ENCODE measurements at regions not wholly inside any gene's neighbourhood (a gene's known extent, or its start where the extent isn't known, plus 50 kb on each side); places are given as distances from the start of the nearest gene placed in this dataset.
A peak's percentile ranks its signal among the peaks of the same experiment; 100 is the strongest.

DNA sequence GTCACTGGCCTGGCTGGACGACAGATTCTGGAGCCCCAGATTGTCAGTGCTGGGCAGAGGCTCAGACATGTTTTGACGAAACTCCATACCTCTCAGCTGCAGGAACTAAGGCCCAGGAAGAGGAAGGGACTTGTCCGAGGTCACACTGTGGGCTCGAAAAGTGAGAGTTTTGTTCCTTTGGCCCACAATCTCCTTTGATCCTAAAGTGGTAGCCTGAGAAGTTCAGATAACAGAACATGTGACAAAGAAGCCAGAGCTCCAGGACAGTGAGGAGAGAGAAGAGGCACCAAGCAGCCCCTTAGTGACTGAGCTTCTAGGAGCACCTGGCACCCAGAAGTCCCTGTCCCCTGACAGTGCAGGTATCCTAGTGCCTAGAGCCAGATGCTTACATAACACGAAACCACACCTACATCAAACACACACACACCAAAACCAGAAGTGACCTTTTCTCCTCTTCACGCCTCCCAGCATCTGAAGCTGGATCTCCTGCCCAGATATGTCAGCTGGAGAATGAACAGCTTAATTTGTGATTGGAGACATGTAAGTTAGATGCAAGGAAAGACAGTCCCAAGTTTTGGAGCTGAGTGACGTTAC is 88.9 kb downstream of the ADRB2 start:
- Histone ChIP-seq H2AFZ (ENCODE audit: insufficient read depth, low read length, poor library complexity) (no peak overlapping the region), H3K4ac (ENCODE audit: low read depth, low read length) (no peak overlapping the region), H3K4me2 (ENCODE audit: low read length) (no peak overlapping the region), H2BK12ac (ENCODE audit: low read length) (peak overlapping the region; percentile 8), H3K4me1 (ENCODE audit: control insufficient read depth in 1 of 2, insufficient read depth in 2 of 2, low read length in 2 of 2) (peaks cover 3 to 12% of the 10 kb centered on the region in 2 experiments), H2BK120ac (ENCODE audit: insufficient read depth, low read length, poor library complexity) (no peak overlapping the region), H3K23ac (ENCODE audit: low read length) (no peak overlapping the region), H4K91ac (ENCODE audit: low read depth, low read length) (no peak overlapping the region), H3K27ac (ENCODE audit: low read depth, low read length) (no peak overlapping the region), H3K36me3 (ENCODE audit: control insufficient read depth in 1 of 2, insufficient read depth in 2 of 2, low read length in 2 of 2) (no peaks in the 10 kb centered on the region), H3K4me3 (ENCODE audit: low read depth, low read length) (no peak overlapping the region), H3K79me1 (ENCODE audit: low read length) (peaks cover 3% of the 10 kb centered on the region), H2AK5ac (ENCODE audit: low read length) (no peak overlapping the region), H4K8ac (ENCODE audit: low read depth, low read length) (no peak overlapping the region), H3K14ac (ENCODE audit: low read length) (no peak overlapping the region), H4K12ac (ENCODE audit: low read depth, low read length) (no peak overlapping the region), H3K9ac (ENCODE audit: low read length) (no peak overlapping the region), H3K9me3 (ENCODE audit: insufficient read depth, low read depth, low read length) (no peaks in the 10 kb centered on the region), H2BK5ac (ENCODE audit: low read depth, low read length, poor library complexity) (no peak overlapping the region), H3K79me2 (ENCODE audit: control insufficient read depth, insufficient read depth, low read length, poor library complexity) (no peaks in the 10 kb centered on the region), H3K18ac (ENCODE audit: low read length) (no peak overlapping the region), H3K27me3 (ENCODE audit: insufficient read depth, low read length) (no peaks in the 10 kb centered on the region)
- no peak for DNase-seq
- whole genome bisulfite sequencing (ENCODE audit: extremely low coverage, insufficient coverage, insufficient read length) = no CpG with 5 or more reads among the region's 7 CpGs

DNA sequence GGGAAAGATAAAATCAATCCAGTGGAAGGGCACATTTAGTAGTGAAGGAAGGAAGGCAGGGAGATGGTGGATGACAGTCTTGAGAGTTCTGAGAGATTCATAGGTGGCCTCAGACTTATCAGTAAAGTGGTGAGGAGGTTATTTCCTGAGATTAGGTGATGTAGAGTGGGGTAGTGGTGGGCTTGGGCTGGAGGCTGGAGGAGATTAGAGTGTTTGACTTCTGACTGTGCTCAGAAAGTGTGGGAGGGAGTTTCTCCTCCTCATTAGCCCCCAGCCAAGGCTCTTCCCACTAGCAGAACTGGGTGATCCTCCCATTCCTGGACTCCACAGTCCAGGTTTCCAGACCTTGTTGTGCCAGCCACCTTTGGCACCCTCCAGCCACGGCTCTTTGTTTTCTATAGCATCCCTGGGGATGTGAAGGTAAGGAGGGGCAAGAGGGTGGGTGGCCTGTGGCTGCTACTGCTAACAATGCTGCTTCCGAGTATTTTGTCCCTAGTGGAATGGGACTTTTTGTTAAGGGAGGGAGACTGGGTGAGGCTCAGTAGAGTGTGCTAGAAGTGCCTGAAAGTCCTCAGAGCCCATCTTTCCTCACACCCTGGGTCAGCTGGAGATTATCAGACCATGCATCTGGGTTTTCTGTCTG is 94.4 kb downstream of the ADRB2 start:
- no peak for DNase-seq
- Histone ChIP-seq H3K9me3 (ENCODE audit: insufficient read depth, low read depth, low read length) (peaks cover 3% of the 10 kb centered on the region), H2BK12ac (ENCODE audit: low read length) (no peak overlapping the region), H4K12ac (ENCODE audit: low read depth, low read length) (no peak overlapping the region), H3K27me3 (ENCODE audit: insufficient read depth, low read length) (no peaks in the 10 kb centered on the region), H3K14ac (ENCODE audit: low read length) (no peak overlapping the region), H3K79me1 (ENCODE audit: low read length) (no peaks in the 10 kb centered on the region), H3K4me3 (ENCODE audit: low read depth, low read length) (no peak overlapping the region), H4K91ac (ENCODE audit: low read depth, low read length) (no peak overlapping the region), H4K8ac (ENCODE audit: low read depth, low read length) (no peak overlapping the region), H2BK5ac (ENCODE audit: low read depth, low read length, poor library complexity) (no peak overlapping the region), H2AFZ (ENCODE audit: insufficient read depth, low read length, poor library complexity) (no peak overlapping the region), H3K36me3 (ENCODE audit: control insufficient read depth in 1 of 2, insufficient read depth in 2 of 2, low read length in 2 of 2) (no peaks in the 10 kb centered on the region), H3K27ac (ENCODE audit: low read depth, low read length) (no peak overlapping the region), H2AK5ac (ENCODE audit: low read length) (no peak overlapping the region), H2BK120ac (ENCODE audit: insufficient read depth, low read length, poor library complexity) (no peak overlapping the region), H3K9ac (ENCODE audit: low read length) (no peak overlapping the region), H3K23ac (ENCODE audit: low read length) (no peak overlapping the region), H3K79me2 (ENCODE audit: control insufficient read depth, insufficient read depth, low read length, poor library complexity) (no peaks in the 10 kb centered on the region), H3K4me1 (ENCODE audit: control insufficient read depth in 1 of 2, insufficient read depth in 2 of 2, low read length in 2 of 2) (no peaks in the 10 kb centered on the region), H3K4me2 (ENCODE audit: low read length) (no peak overlapping the region), H3K4ac (ENCODE audit: low read depth, low read length) (no peak overlapping the region), H3K18ac (ENCODE audit: low read length) (no peak overlapping the region)
- WGBS (ENCODE audit: extremely low coverage, insufficient coverage, insufficient read length) = no CpG with 5 or more reads among the region's 2 CpGs

DNA sequence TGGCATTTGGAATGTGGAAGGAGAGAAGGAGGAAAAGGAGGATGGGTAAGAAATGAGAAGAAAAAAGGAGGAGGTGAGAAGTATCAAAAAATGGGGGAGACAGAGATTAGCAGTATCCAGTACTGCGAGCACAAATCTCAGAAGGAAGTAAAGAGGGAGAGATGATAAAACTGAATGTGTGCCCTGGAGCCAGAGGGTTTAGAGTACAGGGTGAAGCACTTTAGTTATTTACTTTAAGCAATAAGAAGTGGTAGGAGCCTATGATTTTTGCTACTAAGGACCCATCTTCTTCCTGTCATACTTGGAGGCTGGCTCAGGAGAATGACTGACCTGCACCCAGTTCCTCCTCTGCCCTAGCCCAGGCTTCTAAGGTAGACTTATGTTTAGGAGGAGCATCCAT is 94.9 kb downstream of the ADRB2 start:
- Histone ChIP-seq H2BK120ac (ENCODE audit: insufficient read depth, low read length, poor library complexity) (no peak overlapping the region), H3K14ac (ENCODE audit: low read length) (no peak overlapping the region), H3K18ac (ENCODE audit: low read length) (no peak overlapping the region), H3K9me3 (ENCODE audit: insufficient read depth, low read depth, low read length) (peaks cover 3% of the 10 kb centered on the region), H3K79me2 (ENCODE audit: control insufficient read depth, insufficient read depth, low read length, poor library complexity) (no peaks in the 10 kb centered on the region), H3K27ac (ENCODE audit: low read depth, low read length) (no peak overlapping the region), H3K4ac (ENCODE audit: low read depth, low read length) (no peak overlapping the region), H2AK5ac (ENCODE audit: low read length) (no peak overlapping the region), H2BK5ac (ENCODE audit: low read depth, low read length, poor library complexity) (no peak overlapping the region), H2BK12ac (ENCODE audit: low read length) (no peak overlapping the region), H3K23ac (ENCODE audit: low read length) (no peak overlapping the region), H3K27me3 (ENCODE audit: insufficient read depth, low read length) (no peaks in the 10 kb centered on the region), H3K4me1 (ENCODE audit: control insufficient read depth in 1 of 2, insufficient read depth in 2 of 2, low read length in 2 of 2) (no peaks in the 10 kb centered on the region), H3K4me2 (ENCODE audit: low read length) (no peak overlapping the region), H4K12ac (ENCODE audit: low read depth, low read length) (no peak overlapping the region), H4K8ac (ENCODE audit: low read depth, low read length) (no peak overlapping the region), H3K4me3 (ENCODE audit: low read depth, low read length) (no peak overlapping the region), H3K36me3 (ENCODE audit: control insufficient read depth in 1 of 2, insufficient read depth in 2 of 2, low read length in 2 of 2) (no peaks in the 10 kb centered on the region), H4K91ac (ENCODE audit: low read depth, low read length) (no peak overlapping the region), H3K9ac (ENCODE audit: low read length) (no peak overlapping the region), H2AFZ (ENCODE audit: insufficient read depth, low read length, poor library complexity) (no peak overlapping the region), H3K79me1 (ENCODE audit: low read length) (no peaks in the 10 kb centered on the region)
- no peak for DNase-seq
- no CpG with 5 or more reads among the region's 1 CpG for WGBS (ENCODE audit: extremely low coverage, insufficient coverage, insufficient read length)

DNA sequence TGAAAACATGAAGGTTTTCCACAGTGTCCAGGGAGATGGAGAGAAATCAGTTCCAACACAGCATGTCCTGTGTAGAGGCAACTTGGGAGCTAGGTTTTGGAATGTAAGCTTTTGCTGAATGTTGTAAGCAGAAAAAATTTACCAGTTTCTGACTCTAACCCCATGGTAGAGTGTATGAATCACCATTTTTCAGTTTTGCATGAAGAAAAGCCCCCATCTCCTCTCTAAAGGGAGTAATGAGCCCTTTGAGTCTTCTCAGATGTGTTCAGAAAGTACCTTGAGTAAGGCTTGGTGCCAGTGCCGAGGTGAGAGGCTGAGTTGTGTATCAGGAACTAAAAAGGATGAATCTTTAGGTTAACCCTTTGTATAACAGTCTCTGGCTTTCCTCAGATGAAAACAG is 96.2 kb downstream of the ADRB2 start:
- no peak overlapping the region for H3K23ac ChIP-seq (ENCODE audit: low read length)
- no peak overlapping the region for H3K4ac ChIP-seq (ENCODE audit: low read depth, low read length)
- peak in 1 of 2 donors; percentile 14 for DNase-seq
- H2BK5ac ChIP-seq (ENCODE audit: low read depth, low read length, poor library complexity) = no peak overlapping the region
- no peak overlapping the region for H3K4me2 ChIP-seq (ENCODE audit: low read length)
- H3K27ac ChIP-seq (ENCODE audit: low read depth, low read length) = no peak overlapping the region
- H2AK5ac ChIP-seq (ENCODE audit: low read length) = no peak overlapping the region
- H2BK12ac ChIP-seq (ENCODE audit: low read length) = no peak overlapping the region
- no peak overlapping the region for H4K8ac ChIP-seq (ENCODE audit: low read depth, low read length)
- no peak overlapping the region for H3K9ac ChIP-seq (ENCODE audit: low read length)
- H3K79me1 ChIP-seq (ENCODE audit: low read length) = no peaks in the 10 kb centered on the region
- H3K79me2 ChIP-seq (ENCODE audit: control insufficient read depth, insufficient read depth, low read length, poor library complexity) = no peaks in the 10 kb centered on the region
- H3K9me3 ChIP-seq (ENCODE audit: insufficient read depth, low read depth, low read length) = peaks cover 3% of the 10 kb centered on the region
- no peak overlapping the region for H2AFZ ChIP-seq (ENCODE audit: insufficient read depth, low read length, poor library complexity)
- no peak overlapping the region for H3K14ac ChIP-seq (ENCODE audit: low read length)
- no peaks in the 10 kb centered on the region for H3K4me1 ChIP-seq (ENCODE audit: control insufficient read depth in 1 of 2, insufficient read depth in 2 of 2, low read length in 2 of 2)
- no peak overlapping the region for H4K12ac ChIP-seq (ENCODE audit: low read depth, low read length)
- WGBS (ENCODE audit: extremely low coverage, insufficient coverage, insufficient read length) = no CpG with 5 or more reads among the region's 1 CpG
- H2BK120ac ChIP-seq (ENCODE audit: insufficient read depth, low read length, poor library complexity) = no peak overlapping the region
- no peak overlapping the region for H4K91ac ChIP-seq (ENCODE audit: low read depth, low read length)
- H3K36me3 ChIP-seq (ENCODE audit: control insufficient read depth in 1 of 2, insufficient read depth in 2 of 2, low read length in 2 of 2) = no peaks in the 10 kb centered on the region
- no peak overlapping the region for H3K4me3 ChIP-seq (ENCODE audit: low read depth, low read length)
- no peaks in the 10 kb centered on the region for H3K27me3 ChIP-seq (ENCODE audit: insufficient read depth, low read length)
- no peak overlapping the region for H3K18ac ChIP-seq (ENCODE audit: low read length)
